Inferior parietal cortex (tissue), 1 donor: ENCODE measurements at regions not wholly inside any gene's neighbourhood (a gene's known extent, or its start where the extent isn't known, plus 50 kb on each side); places are given as distances from the start of the nearest gene placed in this dataset.

Experiments
- DNase-seq: peaks from one replicate; pipeline ENCODE4 v3.0.0-alpha.2; 2016; ENCODE audit errors: extremely low spot score

DNA sequence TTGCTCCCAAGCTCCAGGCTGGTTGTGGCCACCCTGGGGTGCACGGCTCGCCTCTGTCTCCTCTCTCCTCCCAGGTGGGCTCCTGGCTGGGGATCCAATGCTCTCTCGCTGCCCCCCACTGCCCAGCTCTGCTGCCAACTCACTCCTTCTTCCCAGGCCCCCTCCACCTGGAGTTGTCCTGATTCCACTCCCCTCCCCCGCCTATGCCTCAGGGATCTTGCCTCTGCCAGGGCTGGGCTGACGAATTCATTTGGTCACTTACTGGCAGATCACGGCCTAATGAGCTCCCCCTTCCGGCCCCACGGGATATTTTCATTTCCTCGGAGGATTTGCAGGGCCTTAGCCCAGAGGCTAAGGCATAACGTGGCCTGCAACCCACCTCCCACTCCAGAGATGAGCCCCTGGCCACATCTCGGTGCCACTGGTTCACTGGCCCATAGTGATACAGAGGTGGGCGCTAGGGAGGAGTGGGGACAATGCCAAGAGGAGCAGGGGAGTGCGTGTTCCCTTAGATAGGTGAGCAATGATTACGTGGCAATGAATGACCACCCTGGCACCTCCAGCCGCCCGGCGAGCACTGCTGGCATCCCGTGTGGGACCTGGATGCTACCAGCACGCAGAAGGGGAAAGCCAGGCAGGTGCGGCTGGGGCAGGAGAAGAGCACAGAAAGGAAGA lies 344.6 kb upstream of the SHH start:
- DNase-seq = no peak

GRCh38 chr7:156155988-156156733 lies 343.9 kb upstream of the SHH start:
- no peak for DNase-seq

DNA sequence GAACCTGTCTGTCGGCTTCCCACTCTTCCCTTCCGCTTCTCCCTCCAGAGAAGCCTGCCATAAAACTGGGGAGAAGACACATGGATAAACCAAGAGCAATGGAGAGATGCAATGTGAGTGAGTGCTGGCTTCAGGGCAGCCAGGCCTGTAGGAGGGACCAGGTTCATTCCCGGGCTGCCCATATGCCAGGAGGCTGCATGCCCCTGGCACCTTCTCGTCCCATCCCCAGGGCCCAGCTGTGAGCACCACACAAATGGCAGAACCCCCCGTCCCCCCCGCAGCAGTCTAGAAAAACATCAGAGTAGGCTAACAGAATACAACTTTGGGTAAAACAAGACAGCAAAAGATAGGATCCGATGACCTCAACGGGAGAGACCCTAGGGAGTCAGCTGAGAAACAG lies 341.3 kb upstream of the SHH start:
- no peak for DNase-seq

DNA sequence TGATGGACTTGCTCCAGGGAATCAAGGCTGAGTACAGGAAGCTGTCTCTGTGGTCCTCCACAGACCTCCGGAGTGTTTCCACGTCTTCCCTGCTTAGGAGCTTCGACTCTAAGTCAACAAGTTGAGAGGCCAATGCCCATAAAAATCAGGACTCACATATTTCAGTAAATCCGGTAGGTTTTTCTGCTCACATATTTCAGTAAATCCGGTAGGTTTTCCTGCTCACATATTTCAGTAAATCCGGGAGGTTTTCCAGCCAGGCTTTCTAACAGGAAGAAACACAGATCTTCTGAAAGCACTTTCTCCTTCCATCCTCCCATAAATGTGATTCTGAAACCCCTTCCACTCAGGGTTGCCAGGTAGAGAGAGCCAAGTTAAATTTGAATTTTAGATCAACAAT lies 340.1 kb upstream of the SHH start:
- peak; percentile 11 for DNase-seq

DNA sequence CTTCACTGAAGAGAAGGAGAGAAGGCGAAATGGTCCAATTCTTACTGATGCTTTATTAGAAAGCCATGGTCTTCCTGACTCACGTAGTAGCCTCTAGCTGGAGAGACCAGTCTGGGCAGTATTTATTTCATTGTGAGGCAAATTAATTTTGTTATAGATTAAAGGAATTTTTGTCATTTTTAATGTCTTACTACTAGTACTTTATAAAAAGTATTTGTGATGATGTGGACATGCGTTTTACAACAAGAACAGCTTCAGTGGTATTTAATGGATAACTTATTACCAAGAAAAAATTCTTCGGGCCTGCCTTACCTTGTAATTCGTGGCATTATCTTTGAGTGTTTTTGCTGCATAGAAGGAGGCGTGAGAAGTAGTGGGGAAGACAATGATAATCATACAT lies 339.4 kb upstream of the SHH start:
- no peak for DNase-seq

DNA sequence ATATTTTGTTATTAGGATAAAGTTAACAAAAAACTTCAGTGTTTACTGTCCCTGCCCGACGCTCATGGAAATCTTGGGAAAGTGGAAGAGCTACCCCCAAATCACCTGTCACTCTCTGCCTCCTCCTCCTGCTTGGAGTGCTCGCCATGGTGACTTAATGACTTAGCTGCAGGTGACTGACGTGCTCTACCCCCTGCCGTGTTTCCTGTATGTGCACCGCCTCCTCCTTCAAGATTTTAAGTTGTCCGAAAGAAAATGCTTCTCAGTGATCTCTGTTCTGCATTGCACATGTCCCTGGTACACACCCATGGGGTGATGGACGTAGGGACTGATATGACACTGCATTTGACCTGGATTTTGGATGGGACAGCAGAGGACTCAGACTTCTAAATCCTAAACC lies 338.8 kb upstream of the SHH start:
- DNase-seq = no peak

DNA sequence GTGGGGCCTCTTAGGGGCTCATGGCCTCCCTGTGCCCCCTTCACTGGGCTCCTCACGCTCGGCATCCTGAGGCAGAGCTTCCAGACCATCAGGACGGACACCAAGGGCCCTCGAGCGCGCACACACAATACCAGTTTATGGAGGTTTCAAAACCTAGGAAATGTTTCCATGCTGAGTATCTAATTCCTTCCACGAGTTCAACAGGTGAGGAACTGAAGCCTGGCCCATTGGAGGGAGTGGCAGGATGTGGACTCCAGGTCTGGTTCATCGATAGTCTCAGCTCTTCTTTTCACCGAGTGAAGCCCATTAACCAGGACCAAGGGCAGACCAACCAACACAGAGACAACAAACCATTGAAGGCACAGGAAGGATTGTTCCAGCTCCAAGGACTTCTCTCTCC lies 336.7 kb upstream of the SHH start:
- DNase-seq = no peak

- no peak for DNase-seq
Measured at GRCh38 chr7:156148547-156148946, 336.3 kb upstream of the SHH start.

DNA sequence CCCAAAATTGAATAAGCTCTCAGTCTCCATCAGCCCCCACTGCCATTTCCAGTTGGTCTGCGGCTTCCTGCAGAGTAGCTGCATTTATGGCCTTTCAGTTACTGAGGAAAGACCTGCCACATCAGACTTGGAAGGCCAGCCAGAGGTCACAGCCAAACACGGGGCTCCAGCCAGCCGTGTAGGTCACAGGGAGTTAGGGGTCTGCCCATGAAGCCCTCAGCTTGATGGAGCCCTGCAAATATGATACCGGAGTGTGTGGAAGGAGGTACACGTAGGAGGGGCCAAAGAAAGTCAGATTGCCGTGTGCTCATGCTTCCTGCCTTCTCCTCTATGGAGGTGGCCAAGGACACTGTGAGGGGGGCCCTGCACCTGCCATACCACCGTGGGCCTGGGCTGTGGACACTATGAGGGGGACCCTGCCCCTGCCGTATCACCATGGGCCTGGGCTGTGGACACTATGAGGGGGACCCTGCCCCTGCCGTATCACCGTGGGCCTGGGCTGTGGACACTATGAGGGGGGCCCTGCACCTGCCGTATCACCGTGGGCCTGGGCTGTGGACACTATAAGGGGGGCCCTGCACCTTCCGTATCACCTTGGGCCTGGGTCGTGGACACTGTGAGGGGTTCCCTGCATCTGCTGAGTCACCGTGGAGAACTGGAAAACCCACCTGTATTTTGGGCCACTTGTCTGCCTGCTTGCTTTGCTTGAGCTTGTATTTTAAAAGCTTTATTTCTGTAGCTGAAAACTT lies 335.7 kb upstream of the SHH start:
- DNase-seq = no peak

- no peak for DNase-seq
Measured at GRCh38 chr7:156147104-156147503, 334.8 kb upstream of the SHH start.

GRCh38 chr7:156145996-156146395 lies 333.7 kb upstream of the SHH start:
- no peak for DNase-seq

GRCh38 chr7:156145184-156145583 lies 332.9 kb upstream of the SHH start:
- DNase-seq = no peak

- DNase-seq = no peak
Measured at GRCh38 chr7:156143683-156144082, 331.4 kb upstream of the SHH start.

- DNase-seq = no peak
Measured at GRCh38 chr7:156143158-156143557, 330.9 kb upstream of the SHH start.

GRCh38 chr7:156141941-156142340 lies 329.7 kb upstream of the SHH start:
- DNase-seq = no peak

- DNase-seq = no peak
Measured at GRCh38 chr7:156140896-156141295, 328.6 kb upstream of the SHH start.

- DNase-seq = no peak
Measured at GRCh38 chr7:156140447-156140846, 328.2 kb upstream of the SHH start.

GRCh38 chr7:156139633-156140032 lies 327.4 kb upstream of the SHH start:
- no peak for DNase-seq

- no peak for DNase-seq
Measured at GRCh38 chr7:156139112-156139511, 326.8 kb upstream of the SHH start.

- no peak for DNase-seq
Measured at GRCh38 chr7:156131881-156132280, 319.6 kb upstream of the SHH start.

GRCh38 chr7:156129522-156129921 lies 317.3 kb upstream of the SHH start:
- DNase-seq = no peak

DNA sequence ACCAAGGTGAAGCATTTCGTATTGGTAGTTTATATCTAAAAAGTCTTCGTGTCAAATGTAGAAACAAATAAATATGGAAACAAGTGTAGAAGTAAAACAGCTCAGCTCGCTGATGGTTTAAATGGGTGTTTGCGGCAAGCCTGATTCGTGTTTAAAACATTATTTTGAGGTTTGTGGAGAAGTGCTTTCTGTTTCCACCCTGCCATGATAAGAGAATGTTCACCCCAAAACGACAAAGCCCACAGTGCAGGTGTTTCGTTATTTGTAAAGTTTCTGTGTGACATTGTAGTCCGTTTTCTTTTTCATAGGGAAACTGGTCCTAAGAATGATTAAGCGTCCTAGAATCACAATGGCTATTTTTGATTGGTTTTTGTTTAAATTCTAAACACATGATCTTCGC lies 316.2 kb upstream of the SHH start:
- DNase-seq = no peak
